ENCODE measurements at regions not wholly inside any gene's neighbourhood (a gene's known extent, or its start where the extent isn't known, plus 50 kb on each side); places are given as distances from the start of the nearest gene placed in this dataset.

- Histone ChIP-seq H3K9ac (ENCODE audit: low read length) (no peak overlapping the region), H3K4me2 (ENCODE audit: low read depth, low read length, poor library complexity, severe bottlenecking) (no peak overlapping the region), H2AFZ (ENCODE audit: low read depth, low read length, severe bottlenecking) (no peak overlapping the region), H3K27ac (ENCODE audit: low read depth, low read length) (no peak overlapping the region), H3K9me2 (replicated peaks; ENCODE audit: insufficient read depth, low read length) (no peaks in the 10 kb centered on the region), H3K36me3 (ENCODE audit: low read length) (no peaks in the 10 kb centered on the region), H3F3A (ENCODE audit: insufficient read depth) (no peaks in the 10 kb centered on the region), H4K20me1 (ENCODE audit: low read depth, low read length) (no peaks in the 10 kb centered on the region), H3K27me3 (ENCODE audit: low read length) (no peaks in the 10 kb centered on the region), H3K79me2 (ENCODE audit: insufficient read depth, low read length) (no peaks in the 10 kb centered on the region), H3K4me3 (ENCODE audit: insufficient read depth, low read length, poor library complexity, severe bottlenecking) (no peak overlapping the region), H3K9me3 (ENCODE audit: insufficient read depth, low read length) (no peaks in the 10 kb centered on the region)
- no peak for TF ChIP-seq EZH2phosphoT487 (conservative IDR thresholded peaks at IDR 0.05; ENCODE audit: low read length)
- TF ChIP-seq, protein P1, sequence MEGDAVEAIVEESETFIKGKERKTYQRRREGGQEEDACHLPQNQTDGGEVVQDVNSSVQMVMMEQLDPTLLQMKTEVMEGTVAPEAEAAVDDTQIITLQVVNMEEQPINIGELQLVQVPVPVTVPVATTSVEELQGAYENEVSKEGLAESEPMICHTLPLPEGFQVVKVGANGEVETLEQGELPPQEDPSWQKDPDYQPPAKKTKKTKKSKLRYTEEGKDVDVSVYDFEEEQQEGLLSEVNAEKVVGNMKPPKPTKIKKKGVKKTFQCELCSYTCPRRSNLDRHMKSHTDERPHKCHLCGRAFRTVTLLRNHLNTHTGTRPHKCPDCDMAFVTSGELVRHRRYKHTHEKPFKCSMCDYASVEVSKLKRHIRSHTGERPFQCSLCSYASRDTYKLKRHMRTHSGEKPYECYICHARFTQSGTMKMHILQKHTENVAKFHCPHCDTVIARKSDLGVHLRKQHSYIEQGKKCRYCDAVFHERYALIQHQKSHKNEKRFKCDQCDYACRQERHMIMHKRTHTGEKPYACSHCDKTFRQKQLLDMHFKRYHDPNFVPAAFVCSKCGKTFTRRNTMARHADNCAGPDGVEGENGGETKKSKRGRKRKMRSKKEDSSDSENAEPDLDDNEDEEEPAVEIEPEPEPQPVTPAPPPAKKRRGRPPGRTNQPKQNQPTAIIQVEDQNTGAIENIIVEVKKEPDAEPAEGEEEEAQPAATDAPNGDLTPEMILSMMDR (IDR thresholded peaks at IDR 0.05; ENCODE audit: insufficient read depth, low read length, poor library complexity, severe bottlenecking) = no peak
These were observed 1264.2 kb downstream of the ROBO2 start for GRCh38 chr3:78304115-78304514.

- no peaks in the 10 kb centered on the region for H3K36me3 ChIP-seq (ENCODE audit: low read length)
- no peaks in the 10 kb centered on the region for H3K9me3 ChIP-seq (ENCODE audit: insufficient read depth, low read length)
- no peak overlapping the region for H3K9ac ChIP-seq (ENCODE audit: low read length)
- no peaks in the 10 kb centered on the region for H3K9me2 ChIP-seq (replicated peaks; ENCODE audit: insufficient read depth, low read length)
- TF ChIP-seq, protein P1 (IDR thresholded peaks at IDR 0.05; ENCODE audit: insufficient read depth, low read length, poor library complexity, severe bottlenecking) = no peak
- no peak for TF ChIP-seq EZH2phosphoT487 (conservative IDR thresholded peaks at IDR 0.05; ENCODE audit: low read length)
- no peak overlapping the region for H3K27ac ChIP-seq (ENCODE audit: low read depth, low read length)
- no peaks in the 10 kb centered on the region for H3K27me3 ChIP-seq (ENCODE audit: low read length)
- no peak overlapping the region for H2AFZ ChIP-seq (ENCODE audit: low read depth, low read length, severe bottlenecking)
- no peaks in the 10 kb centered on the region for H3F3A ChIP-seq (ENCODE audit: insufficient read depth)
- no peak overlapping the region for H3K4me2 ChIP-seq (ENCODE audit: low read depth, low read length, poor library complexity, severe bottlenecking)
- H3K4me3 ChIP-seq (ENCODE audit: insufficient read depth, low read length, poor library complexity, severe bottlenecking) = no peak overlapping the region
- H3K79me2 ChIP-seq (ENCODE audit: insufficient read depth, low read length) = no peaks in the 10 kb centered on the region
- H4K20me1 ChIP-seq (ENCODE audit: low read depth, low read length) = no peaks in the 10 kb centered on the region
These were observed 1273.0 kb downstream of the ROBO2 start for GRCh38 chr3:78312851-78313250.

DNA sequence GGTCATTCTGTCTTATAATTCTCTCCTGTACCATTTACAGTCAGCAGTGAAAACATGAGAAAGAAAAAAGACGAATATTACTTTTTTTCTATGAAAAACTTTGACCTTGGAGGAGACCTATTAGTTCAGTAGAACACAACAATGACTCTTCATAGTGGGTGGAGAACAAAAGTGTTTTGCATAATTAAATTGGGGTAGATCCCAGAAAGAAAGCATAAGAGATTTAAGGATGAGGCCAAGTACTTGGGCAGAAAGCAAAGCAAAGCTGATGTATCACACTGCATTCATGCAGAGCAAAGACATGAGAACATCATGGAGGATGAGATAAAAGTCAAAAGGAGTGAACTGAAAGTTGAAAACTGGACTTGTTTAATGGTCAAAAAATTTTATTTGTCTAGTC is 1273.4 kb downstream of the ROBO2 start:
- Histone ChIP-seq H3K9ac (ENCODE audit: low read length) (no peak overlapping the region), H3K4me2 (ENCODE audit: low read depth, low read length, poor library complexity, severe bottlenecking) (no peak overlapping the region), H4K20me1 (ENCODE audit: low read depth, low read length) (no peaks in the 10 kb centered on the region), H2AFZ (ENCODE audit: low read depth, low read length, severe bottlenecking) (no peak overlapping the region), H3K9me3 (ENCODE audit: insufficient read depth, low read length) (no peaks in the 10 kb centered on the region), H3K27me3 (ENCODE audit: low read length) (no peaks in the 10 kb centered on the region), H3K27ac (ENCODE audit: low read depth, low read length) (no peak overlapping the region), H3K79me2 (ENCODE audit: insufficient read depth, low read length) (no peaks in the 10 kb centered on the region), H3K36me3 (ENCODE audit: low read length) (no peaks in the 10 kb centered on the region), H3F3A (ENCODE audit: insufficient read depth) (no peaks in the 10 kb centered on the region), H3K9me2 (replicated peaks; ENCODE audit: insufficient read depth, low read length) (no peaks in the 10 kb centered on the region), H3K4me3 (ENCODE audit: insufficient read depth, low read length, poor library complexity, severe bottlenecking) (no peak overlapping the region)
- TF ChIP-seq EZH2phosphoT487 (conservative IDR thresholded peaks at IDR 0.05; ENCODE audit: low read length) = no peak
- TF ChIP-seq, protein P1 (IDR thresholded peaks at IDR 0.05; ENCODE audit: insufficient read depth, low read length, poor library complexity, severe bottlenecking) = no peak
